AML-193 (cell line): ENCODE measurements at regions not wholly inside any gene's neighbourhood (a gene's known extent, or its start where the extent isn't known, plus 50 kb on each side); places are given as distances from the start of the nearest gene placed in this dataset.
A peak's percentile ranks its signal among the peaks of the same experiment; 100 is the strongest.
"Not testable (repeated sequence)": the region's sequence is repeated elsewhere in the genome, so short reads cannot be mapped to it uniquely, and the experiment has no call there.

Experiments
- DNase-seq, 2 experiments: peaks; one replicate each; lab custom pipeline; 2025; lab: John Stamatoyannopoulos, UW

GRCh38 chr12:28987538-28988324 is 161.3 kb upstream of the FAR2 start:
- no peak for DNase-seq

DNA sequence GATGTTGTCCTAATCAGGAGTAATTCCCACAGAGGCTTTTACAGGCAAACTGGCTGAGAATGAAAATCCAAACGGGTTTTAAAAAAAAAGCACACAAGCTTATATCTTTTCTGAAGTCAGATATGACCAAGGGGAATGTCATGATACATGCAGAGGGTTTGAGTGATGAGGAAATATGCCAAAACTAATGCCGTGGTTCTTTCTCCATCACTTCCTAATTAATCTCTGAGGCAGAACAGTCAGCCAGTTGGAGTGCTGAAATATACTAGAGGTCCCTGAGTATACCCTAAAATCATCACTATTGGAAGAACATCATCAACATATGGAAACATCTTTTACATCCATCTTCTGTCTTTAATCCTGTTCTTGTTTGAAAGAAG is 160.8 kb upstream of the FAR2 start:
- DNase-seq, result no peak

GRCh38 chr12:28991626-28992025 is 157.5 kb upstream of the FAR2 start:
- DNase-seq, result no peak

- DNase-seq, result no peak
These were observed 155.4 kb upstream of the FAR2 start for GRCh38 chr12:28993720-28994119.

GRCh38 chr12:28994179-28994715 is 154.8 kb upstream of the FAR2 start:
- DNase-seq, result no peak

DNA sequence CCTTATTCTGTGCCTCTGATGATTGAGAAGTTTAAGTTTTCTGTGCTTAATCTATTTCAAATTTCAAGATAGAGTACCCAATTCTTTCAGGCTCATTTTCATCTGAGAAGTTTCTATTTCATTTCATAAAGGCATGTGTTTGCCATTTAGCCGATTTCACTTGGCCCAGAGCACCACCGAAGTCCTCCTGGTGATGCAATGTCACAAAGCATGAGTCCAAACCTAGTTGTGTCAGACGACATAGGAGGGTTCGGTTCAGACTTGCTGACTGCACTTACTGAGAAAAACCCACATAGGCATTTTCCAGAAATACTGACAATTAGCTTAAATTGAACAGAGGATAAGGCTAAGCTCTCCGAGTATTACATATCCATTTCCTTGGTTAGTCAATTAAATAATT is 152.4 kb upstream of the FAR2 start:
- DNase-seq, result no peak

- DNase-seq, result peak; percentile 13 to 21
These were observed 150.4 kb upstream of the FAR2 start for GRCh38 chr12:28998662-28999120.

GRCh38 chr12:29004066-29004935 is 144.8 kb upstream of the FAR2 start:
- DNase-seq, result no peak

- DNase-seq, result no peak
These were observed 144.2 kb upstream of the FAR2 start for GRCh38 chr12:29004936-29005304.

GRCh38 chr12:29008786-29009185 is 140.3 kb upstream of the FAR2 start:
- no peak for DNase-seq

DNA sequence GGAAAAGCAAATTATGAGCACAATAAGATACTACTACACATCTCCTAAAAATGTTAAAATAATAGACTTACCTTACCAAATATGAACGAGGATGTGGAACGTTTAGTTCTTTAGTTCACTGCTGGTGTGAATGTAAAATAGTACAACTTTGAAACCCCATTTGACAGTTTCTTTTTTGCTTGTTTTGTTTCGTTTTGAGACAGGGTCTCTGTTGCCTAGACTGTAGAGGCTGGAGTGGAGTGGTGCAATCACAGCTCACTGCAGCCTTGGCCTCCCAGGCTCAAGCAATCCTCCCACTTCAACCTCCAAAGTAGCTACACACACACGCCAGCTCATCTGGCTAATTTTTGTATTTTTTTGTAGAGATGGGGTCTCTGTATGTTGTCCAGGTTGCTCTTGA is 136.4 kb upstream of the FAR2 start:
- no peak for DNase-seq

- DNase-seq, result not testable (repeated sequence)
These were observed 131.5 kb upstream of the FAR2 start for GRCh38 chr12:29017532-29017931.

GRCh38 chr12:29023436-29024076 is 125.5 kb upstream of the FAR2 start:
- no peak for DNase-seq

DNA sequence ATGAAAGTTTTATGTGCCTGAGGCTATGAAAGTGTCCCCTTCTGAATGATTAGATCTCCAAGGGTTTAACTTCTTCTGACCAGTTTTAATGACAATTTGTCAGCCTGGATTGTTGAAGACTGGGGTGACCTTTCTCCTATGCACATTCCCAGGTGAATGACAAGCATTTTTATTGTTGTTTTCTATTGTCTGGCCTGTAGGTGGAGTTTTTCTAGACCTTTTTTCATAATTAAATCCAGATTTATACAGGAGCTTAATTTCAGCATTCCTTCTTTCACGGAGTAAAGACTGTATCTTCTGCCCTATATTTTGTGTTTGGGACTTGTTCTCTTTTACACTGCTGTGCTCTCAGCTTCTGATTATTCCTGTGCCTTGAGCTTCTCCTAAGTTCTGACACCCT is 125.0 kb upstream of the FAR2 start:
- DNase-seq, result no peak

GRCh38 chr12:29025937-29026336 is 123.1 kb upstream of the FAR2 start:
- no peak for DNase-seq

DNA sequence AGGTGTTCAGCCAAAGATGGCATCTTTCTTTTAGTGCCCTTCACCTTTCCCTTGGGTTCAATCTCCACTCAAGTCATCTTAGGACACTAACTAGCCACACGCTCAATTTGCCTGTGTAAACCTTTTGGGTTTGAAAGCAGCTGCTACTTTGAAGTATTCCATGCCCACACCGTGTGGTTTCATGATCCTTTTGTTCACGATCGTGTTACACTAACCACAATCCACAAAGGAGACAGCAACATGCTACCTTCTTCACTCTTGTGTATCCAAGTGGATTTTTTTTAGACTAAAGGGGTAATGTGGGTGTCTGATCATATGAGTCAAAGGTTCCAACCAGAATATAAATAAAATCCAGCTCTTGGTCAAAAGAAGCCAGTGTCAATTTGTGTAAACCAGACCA is 122.7 kb upstream of the FAR2 start:
- no peak for DNase-seq

DNA sequence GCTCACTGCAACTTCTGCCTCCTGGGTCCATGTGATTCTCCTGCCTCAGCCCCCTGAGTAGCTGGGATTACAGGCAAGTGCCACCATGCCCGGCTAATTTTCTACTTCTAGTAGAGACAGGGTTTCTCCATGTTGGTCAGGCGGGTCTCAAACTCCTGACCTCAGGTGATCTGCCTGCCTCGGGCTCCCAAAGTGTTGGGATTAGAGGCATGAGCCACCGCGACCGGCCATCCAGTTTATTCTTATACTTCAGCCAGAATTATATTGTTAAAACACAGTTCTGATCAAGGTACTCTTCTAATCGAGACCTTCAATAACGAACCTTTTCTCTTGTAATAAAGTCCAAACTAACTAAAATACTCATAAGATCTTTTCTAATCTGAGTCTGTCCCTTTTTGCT is 119.6 kb upstream of the FAR2 start:
- DNase-seq, result not testable (repeated sequence)

- DNase-seq, result no peak
These were observed 119.1 kb upstream of the FAR2 start for GRCh38 chr12:29030006-29030405.

DNA sequence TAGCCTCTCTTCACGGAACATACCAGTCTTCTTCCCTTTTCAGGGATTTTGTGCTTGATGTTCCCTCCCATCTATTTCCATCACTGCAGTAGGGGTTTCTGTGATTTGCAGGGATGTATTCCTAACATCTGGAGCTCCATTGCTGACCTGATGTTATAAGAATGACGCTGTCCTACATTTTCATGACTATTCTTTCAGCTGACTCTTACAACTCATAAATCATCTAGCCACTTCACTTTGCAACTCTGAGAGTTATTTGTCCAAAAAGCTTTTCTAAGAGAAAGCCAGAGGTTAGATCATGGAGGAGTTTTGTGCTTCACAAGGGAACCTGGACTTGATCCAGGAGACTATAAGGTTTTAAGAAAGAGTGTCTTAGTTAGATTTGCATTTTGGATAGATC is 116.6 kb upstream of the FAR2 start:
- no peak for DNase-seq

DNA sequence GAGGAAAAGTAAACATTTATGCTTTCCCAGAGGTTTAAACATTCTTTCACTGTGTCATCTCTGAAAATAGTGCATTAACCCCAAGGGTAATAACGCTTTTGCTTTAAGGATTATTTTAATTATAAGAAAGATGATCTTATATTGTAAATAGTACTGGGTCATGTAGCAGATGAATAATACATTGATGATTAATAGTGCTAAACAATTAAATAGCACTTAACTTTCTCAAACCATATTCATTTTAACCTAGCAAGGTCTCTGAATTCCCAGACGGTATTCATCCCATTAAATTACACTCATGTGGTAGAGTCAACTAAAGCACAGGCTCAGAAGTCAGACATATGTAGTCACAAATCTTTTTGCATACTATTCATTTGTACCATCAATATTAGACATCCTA is 115.6 kb upstream of the FAR2 start:
- no peak for DNase-seq

GRCh38 chr12:29035112-29035511 is 114.0 kb upstream of the FAR2 start:
- DNase-seq, result no peak

- no peak for DNase-seq
These were observed 110.1 kb upstream of the FAR2 start for GRCh38 chr12:29039013-29039412.

DNA sequence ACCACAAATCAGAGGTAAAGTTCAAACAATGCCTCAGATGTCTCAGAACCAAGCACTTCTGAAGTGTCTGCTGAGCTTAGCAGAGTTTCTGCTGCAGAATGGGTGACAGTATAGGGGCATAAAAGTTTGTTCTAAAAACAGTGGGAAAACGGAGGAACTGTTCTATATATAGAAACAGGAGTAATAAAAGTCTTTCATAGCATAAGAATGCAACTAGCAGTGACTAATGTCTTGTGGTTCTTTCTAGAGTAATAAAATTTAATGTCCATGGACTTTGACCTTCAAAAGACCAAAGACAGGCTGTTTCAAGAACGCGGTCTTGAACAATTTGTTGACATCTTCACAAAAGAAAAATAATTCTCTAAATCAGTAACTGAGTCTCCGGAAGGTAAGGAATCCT is 107.5 kb upstream of the FAR2 start:
- DNase-seq, result no peak
